Ishikawa (cell line): ENCODE measurements at regions not wholly inside any gene's neighbourhood (a gene's known extent, or its start where the extent isn't known, plus 50 kb on each side); places are given as distances from the start of the nearest gene placed in this dataset.

Source experiments
- CEBPB ChIP-seq: IDR thresholded peaks from 2 replicates; pipeline ENCODE4 v1.6.1; 2012
- CREB1 ChIP-seq: IDR thresholded peaks from 2 replicates; pipeline ENCODE4 v1.6.1; 2012; ENCODE audit warnings: low read depth
- EGR1 ChIP-seq: IDR thresholded peaks from 2 replicates; pipeline ENCODE4 v1.6.1; 2012
- EP300 ChIP-seq: IDR thresholded peaks from 2 replicates; pipeline ENCODE4 v1.6.1; 2012; ENCODE audit warnings: borderline replicate concordance
- FOXM1 ChIP-seq: IDR thresholded peaks from 2 replicates; pipeline ENCODE4 v1.6.1; 2012; ENCODE audit warnings: low read depth, borderline replicate concordance
- NFIC ChIP-seq: IDR thresholded peaks from 2 replicates; pipeline ENCODE4 v1.6.1; 2012
- RAD21 ChIP-seq: IDR thresholded peaks from 2 replicates; pipeline ENCODE4 v1.6.1; 2012; ENCODE audit warnings: low read depth
- TAF1 ChIP-seq: IDR thresholded peaks from 2 replicates; pipeline ENCODE4 v1.6.1; 2012; ENCODE audit warnings: low read depth, mild to moderate bottlenecking
- TCF12 ChIP-seq: IDR thresholded peaks from 2 replicates; pipeline ENCODE4 v1.6.1; 2012; ENCODE audit warnings: low read depth
- TEAD4 ChIP-seq: IDR thresholded peaks from 2 replicates; pipeline ENCODE4 v1.6.1; 2012
- YY1 ChIP-seq: IDR thresholded peaks from 2 replicates; pipeline ENCODE4 v1.6.1; 2012; ENCODE audit warnings: low read depth
- ZBTB7A ChIP-seq: IDR thresholded peaks from 2 replicates; pipeline ENCODE4 v1.6.1; 2012; ENCODE audit warnings: low read depth
- TF ChIP-seq, protein P1 (sequence below): IDR thresholded peaks from 2 replicates; pipeline ENCODE4 v1.6.1; 2012; ENCODE audit warnings: low read depth, mild to moderate bottlenecking
- TF ChIP-seq, protein P2 (sequence below): IDR thresholded peaks from 2 replicates; pipeline ENCODE4 v1.6.1; 2012
- TF ChIP-seq, protein P3 (sequence below): IDR thresholded peaks from 2 replicates; pipeline ENCODE4 v1.6.1; 2012

DNA sequence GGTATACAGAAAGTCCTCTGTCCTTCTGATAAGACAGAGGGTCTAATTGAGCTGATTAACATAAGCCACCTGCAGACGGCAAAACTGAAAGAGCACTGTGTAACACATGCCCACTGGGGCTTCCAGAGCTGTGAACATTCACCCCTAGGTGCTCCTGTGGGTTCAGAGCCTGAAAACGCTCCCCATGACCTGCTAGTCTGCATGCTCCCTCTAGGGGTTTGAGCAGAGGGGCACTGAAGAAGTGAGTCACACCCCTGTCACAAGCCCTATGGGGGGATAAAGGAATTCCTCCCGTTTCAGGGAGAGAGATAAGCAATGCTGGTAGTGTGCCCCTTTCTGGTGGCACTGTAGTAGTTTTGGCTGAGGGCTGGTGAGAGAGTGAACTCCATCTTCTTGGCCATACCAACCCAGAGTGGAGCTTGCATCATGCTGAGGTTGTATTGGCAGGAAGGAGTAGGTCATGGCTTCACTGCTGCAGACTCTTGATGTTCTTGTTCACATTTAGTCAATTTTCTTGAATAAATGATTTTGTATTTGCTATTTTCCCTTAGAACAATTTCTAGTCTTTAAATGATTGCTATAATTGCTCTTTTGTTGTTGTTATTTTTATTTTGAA, 637.5 kb upstream of the MAN1A1 start:
- TF ChIP-seq TAF1 (no peak), EGR1 (no peak), NFIC (no peak), ZBTB7A (no peak), EP300 (no peak), TEAD4 (no peak)
- TF ChIP-seq, protein P1, sequence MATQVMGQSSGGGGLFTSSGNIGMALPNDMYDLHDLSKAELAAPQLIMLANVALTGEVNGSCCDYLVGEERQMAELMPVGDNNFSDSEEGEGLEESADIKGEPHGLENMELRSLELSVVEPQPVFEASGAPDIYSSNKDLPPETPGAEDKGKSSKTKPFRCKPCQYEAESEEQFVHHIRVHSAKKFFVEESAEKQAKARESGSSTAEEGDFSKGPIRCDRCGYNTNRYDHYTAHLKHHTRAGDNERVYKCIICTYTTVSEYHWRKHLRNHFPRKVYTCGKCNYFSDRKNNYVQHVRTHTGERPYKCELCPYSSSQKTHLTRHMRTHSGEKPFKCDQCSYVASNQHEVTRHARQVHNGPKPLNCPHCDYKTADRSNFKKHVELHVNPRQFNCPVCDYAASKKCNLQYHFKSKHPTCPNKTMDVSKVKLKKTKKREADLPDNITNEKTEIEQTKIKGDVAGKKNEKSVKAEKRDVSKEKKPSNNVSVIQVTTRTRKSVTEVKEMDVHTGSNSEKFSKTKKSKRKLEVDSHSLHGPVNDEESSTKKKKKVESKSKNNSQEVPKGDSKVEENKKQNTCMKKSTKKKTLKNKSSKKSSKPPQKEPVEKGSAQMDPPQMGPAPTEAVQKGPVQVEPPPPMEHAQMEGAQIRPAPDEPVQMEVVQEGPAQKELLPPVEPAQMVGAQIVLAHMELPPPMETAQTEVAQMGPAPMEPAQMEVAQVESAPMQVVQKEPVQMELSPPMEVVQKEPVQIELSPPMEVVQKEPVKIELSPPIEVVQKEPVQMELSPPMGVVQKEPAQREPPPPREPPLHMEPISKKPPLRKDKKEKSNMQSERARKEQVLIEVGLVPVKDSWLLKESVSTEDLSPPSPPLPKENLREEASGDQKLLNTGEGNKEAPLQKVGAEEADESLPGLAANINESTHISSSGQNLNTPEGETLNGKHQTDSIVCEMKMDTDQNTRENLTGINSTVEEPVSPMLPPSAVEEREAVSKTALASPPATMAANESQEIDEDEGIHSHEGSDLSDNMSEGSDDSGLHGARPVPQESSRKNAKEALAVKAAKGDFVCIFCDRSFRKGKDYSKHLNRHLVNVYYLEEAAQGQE, result no peak

DNA sequence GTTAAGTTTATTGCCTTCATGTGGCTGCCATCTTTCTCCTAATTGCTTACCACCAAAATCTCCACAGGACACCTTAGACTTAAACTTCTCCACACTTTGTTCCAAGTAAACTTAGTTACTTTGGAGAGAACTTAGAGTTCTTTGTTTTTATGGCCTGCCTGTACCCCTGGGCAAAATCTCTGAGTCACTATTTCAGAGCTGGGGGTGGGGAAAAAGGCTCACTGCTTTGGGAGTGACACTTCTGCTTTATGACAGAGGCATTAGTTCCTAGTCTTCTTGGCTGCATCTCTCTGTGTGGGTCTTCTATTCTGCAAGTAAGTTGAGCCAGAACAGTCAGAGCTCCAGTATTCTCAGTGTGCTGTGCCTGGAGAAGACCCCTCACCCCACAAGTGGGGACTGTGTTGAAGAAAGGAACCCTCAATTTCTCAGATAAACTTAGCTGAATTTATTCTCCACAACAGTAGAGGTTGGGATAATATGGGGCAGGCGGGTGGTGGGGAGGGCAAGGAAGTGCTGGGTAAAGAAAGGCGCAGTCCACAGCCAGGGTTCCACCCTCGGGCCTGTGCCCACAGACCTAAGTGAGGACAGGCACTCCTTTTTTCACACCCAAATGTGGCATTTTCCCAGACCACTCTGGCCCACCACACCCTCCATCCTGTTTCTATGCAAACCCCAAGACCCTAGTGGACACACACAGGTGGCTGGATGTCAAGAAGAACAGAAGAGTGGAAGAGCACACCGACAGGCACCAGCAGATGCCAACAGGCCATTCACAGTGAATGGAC, 636.6 kb upstream of the MAN1A1 start:
- TF ChIP-seq RAD21, result no peak
- TF ChIP-seq CEBPB, result no peak
- TF ChIP-seq TEAD4, result no peak
- no peak for TF ChIP-seq CREB1
- no peak for TF ChIP-seq FOXM1
- TF ChIP-seq YY1, result no peak
- TF ChIP-seq, protein P1, result no peak
- TF ChIP-seq, protein P2, sequence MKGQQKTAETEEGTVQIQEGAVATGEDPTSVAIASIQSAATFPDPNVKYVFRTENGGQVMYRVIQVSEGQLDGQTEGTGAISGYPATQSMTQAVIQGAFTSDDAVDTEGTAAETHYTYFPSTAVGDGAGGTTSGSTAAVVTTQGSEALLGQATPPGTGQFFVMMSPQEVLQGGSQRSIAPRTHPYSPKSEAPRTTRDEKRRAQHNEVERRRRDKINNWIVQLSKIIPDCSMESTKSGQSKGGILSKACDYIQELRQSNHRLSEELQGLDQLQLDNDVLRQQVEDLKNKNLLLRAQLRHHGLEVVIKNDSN, result no peak
- no peak for TF ChIP-seq NFIC
- no peak for TF ChIP-seq TCF12

DNA sequence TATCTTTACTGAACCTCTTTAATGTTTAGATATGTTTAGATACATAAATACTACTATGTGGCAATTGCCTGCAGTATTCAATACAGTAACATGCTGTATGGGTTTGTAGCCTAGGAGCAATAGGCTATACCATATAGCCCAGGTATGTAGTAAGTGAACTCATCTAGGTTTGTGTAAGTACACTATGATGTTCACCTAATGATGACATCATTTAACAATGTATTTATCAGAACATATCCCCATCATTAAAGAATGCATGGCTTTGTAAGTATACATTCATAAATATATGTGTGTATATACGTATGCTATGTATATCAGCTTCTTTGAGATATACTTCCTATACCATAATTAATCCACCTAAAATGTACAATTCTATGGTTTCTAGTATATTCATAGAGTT, 631.2 kb upstream of the MAN1A1 start:
- TF ChIP-seq EGR1 (no peak), EP300 (no peak), TAF1 (no peak), FOXM1 (no peak), ZBTB7A (no peak), RAD21 (no peak), CREB1 (no peak), YY1 (no peak), TEAD4 (no peak), TCF12 (no peak), CEBPB (no peak), NFIC (no peak)
- TF ChIP-seq, protein P2, result no peak
- TF ChIP-seq, protein P1, result no peak
- TF ChIP-seq, protein P3, sequence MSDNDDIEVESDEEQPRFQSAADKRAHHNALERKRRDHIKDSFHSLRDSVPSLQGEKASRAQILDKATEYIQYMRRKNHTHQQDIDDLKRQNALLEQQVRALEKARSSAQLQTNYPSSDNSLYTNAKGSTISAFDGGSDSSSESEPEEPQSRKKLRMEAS, result no peak

DNA sequence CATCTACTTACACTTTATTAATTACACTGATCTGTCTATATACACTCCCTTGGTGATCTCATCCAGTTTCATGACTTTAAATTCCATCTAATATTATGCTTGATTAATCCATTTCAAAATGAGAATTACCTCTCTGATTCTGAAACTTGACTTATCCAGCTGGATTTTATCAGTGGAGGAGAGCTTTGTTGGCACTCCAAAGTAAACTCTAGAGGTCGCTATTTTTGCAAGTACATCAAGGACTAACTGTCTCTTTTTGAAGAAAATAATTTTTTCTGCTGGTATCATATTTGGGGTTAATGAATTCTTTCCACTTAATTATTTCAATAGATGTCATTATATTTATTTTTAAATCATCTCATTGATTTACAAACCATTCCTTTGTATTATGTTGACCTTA, 630.3 kb upstream of the MAN1A1 start:
- peak; percentile 34 for TF ChIP-seq RAD21
- TF ChIP-seq, protein P1, result no peak
